AG04449 (cell line): ENCODE measurements at regions not wholly inside any gene's neighbourhood (a gene's known extent, or its start where the extent isn't known, plus 50 kb on each side); places are given as distances from the start of the nearest gene placed in this dataset.
"Not testable (repeated sequence)": the region's sequence is repeated elsewhere in the genome, so short reads cannot be mapped to it uniquely, and the experiment has no call there.

Experiments used
- CTCF ChIA-PET: fragments of 350-600 bp; formaldehyde crosslinking; extraction: SDS; loops from one replicate; lab custom pipeline; 2021; ENCODE audit warnings: antibody characterized with exemption; lab: Yijun Ruan, JAX
- POLR2A ChIA-PET: fragments of 400-600, 350-600 bp; formaldehyde crosslinking; extraction: SDS; loops from one replicate; lab custom pipeline; 2020; ENCODE audit warnings: antibody characterized with exemption, inconsistent platforms; lab: Yijun Ruan, JAX
- DNase-seq: peaks from one replicate; pipeline ENCODE4 v3.0.0-alpha.2; 2010; ENCODE audit warnings: low read depth, low spot score
- H3K4me3 ChIP-seq: 2 replicates; pipeline ENCODE4 v1.5.1; 2011; ENCODE audit warnings: low read depth, mild to moderate bottlenecking, control low read depth, low read length
- CTCF ChIP-seq: IDR thresholded peaks from one replicate; pipeline ENCODE4 v1.5.1; 2011; ENCODE audit warnings: mild to moderate bottlenecking, moderate library complexity, low read length, control low read depth, inconsistent platforms; ENCODE audit not compliant: insufficient read depth; ENCODE audit errors: missing control alignments

- no peak overlapping the region for H3K4me3 ChIP-seq
- TF ChIP-seq CTCF: no peak
- ChIA-PET CTCF (no interaction called here), POLR2A (no interaction called here)
- DNase-seq: no peak
Measured at GRCh38 chr6:86683132-86683908, 254.0 kb upstream of the HTR1E start.

GRCh38 chr6:86682297-86682696, 255.0 kb upstream of the HTR1E start:
- no peak for TF ChIP-seq CTCF
- no peak overlapping the region for H3K4me3 ChIP-seq
- POLR2A ChIA-PET: no interaction called here
- CTCF ChIA-PET: no interaction called here
- no peak for DNase-seq

- CTCF ChIA-PET, POLR2A ChIA-PET, DNase-seq, H3K4me3 ChIP-seq: not testable (repeated sequence)
Measured at GRCh38 chr6:86681140-86681539, 256.2 kb upstream of the HTR1E start.

- DNase-seq, POLR2A ChIA-PET, CTCF ChIA-PET, H3K4me3 ChIP-seq: not testable (repeated sequence)
Measured at GRCh38 chr6:86672125-86672524, 265.2 kb upstream of the HTR1E start.

- no peak for DNase-seq
- no peak for TF ChIP-seq CTCF
- H3K4me3 ChIP-seq: no peak overlapping the region
- ChIA-PET CTCF (no interaction called here), POLR2A (no interaction called here)
Measured at GRCh38 chr6:86657192-86657591, 280.1 kb upstream of the HTR1E start.

- no peak for TF ChIP-seq CTCF
- no peak overlapping the region for H3K4me3 ChIP-seq
- no peak for DNase-seq
- ChIA-PET POLR2A (no interaction called here), CTCF (no interaction called here)
Measured at GRCh38 chr6:86629123-86629522, 308.2 kb upstream of the HTR1E start.

GRCh38 chr6:86619428-86619827, 317.9 kb upstream of the HTR1E start:
- no peak overlapping the region for H3K4me3 ChIP-seq
- no peak for TF ChIP-seq CTCF
- DNase-seq: no peak
- ChIA-PET POLR2A (no interaction called here), CTCF (no interaction called here)
